Ascending aorta (tissue), 2 donors: ENCODE measurements at regions not wholly inside any gene's neighbourhood (a gene's known extent, or its start where the extent isn't known, plus 50 kb on each side); places are given as distances from the start of the nearest gene placed in this dataset.

Source experiments
- DNase-seq, 2 donors: peaks; one replicate each; pipeline ENCODE4 v3.0.0-alpha.2; 2019; ENCODE audit warnings: low spot score in 2 of 2
- H3K27ac ChIP-seq, 2 donors: fragments of 200-600 bp; sonication (generic); one replicate each; pipeline ENCODE4 v1.5.1; 2016 to 2017; ENCODE audit warnings: mild to moderate bottlenecking in 1 of 2
- H3K27me3 ChIP-seq: fragments of 200-600 bp; sonication (generic); one replicate; pipeline ENCODE4 v1.5.1; 2017
- H3K36me3 ChIP-seq, 2 donors: fragments of 200-600 bp; sonication (generic); one replicate each; pipeline ENCODE4 v1.5.1; 2016
- H3K4me1 ChIP-seq, 2 donors: fragments of 200-600 bp; sonication (generic); one replicate each; pipeline ENCODE4 v1.5.1; 2016 to 2017; ENCODE audit warnings: mild to moderate bottlenecking in 1 of 2
- H3K4me3 ChIP-seq, 2 donors: fragments of 200-600 bp; sonication (generic); one replicate each; pipeline ENCODE4 v1.5.1; 2016 to 2017; ENCODE audit warnings: mild to moderate bottlenecking in 1 of 2
- H3K9me3 ChIP-seq, 2 donors: fragments of 200-600 bp; sonication (generic); one replicate each; pipeline ENCODE4 v1.5.1; 2016
- intact Hi-C: fragments of 100-400 bp; cut with DNase I; formaldehyde crosslinking; loops from one replicate; pipeline ENCODE4 v1.15.1; 2023
- TF ChIP-seq, protein P1 (sequence below), 3 experiments: fragments of 200-600 bp in 2 of 3; fragments of 450-650 bp in 1 of 3; sonication (generic) in 2 of 3; IDR thresholded peaks; one replicate each; pipeline ENCODE4 v1.5.1; 2016 to 2019; ENCODE audit warnings: antibody characterized with exemption in 3 of 3, mild to moderate bottlenecking in 1 of 3, moderate library complexity in 1 of 3

- no peaks in the 10 kb centered on the region for H3K4me1 ChIP-seq
- DNase-seq, result no peak
- intact Hi-C loops, result no loop called here
- H3K36me3 ChIP-seq, result no peaks in the 10 kb centered on the region
- TF ChIP-seq, protein P1, sequence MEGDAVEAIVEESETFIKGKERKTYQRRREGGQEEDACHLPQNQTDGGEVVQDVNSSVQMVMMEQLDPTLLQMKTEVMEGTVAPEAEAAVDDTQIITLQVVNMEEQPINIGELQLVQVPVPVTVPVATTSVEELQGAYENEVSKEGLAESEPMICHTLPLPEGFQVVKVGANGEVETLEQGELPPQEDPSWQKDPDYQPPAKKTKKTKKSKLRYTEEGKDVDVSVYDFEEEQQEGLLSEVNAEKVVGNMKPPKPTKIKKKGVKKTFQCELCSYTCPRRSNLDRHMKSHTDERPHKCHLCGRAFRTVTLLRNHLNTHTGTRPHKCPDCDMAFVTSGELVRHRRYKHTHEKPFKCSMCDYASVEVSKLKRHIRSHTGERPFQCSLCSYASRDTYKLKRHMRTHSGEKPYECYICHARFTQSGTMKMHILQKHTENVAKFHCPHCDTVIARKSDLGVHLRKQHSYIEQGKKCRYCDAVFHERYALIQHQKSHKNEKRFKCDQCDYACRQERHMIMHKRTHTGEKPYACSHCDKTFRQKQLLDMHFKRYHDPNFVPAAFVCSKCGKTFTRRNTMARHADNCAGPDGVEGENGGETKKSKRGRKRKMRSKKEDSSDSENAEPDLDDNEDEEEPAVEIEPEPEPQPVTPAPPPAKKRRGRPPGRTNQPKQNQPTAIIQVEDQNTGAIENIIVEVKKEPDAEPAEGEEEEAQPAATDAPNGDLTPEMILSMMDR (IDR thresholded peaks at IDR 0.05), result no peak
- no peak overlapping the region for H3K4me3 ChIP-seq
- H3K27me3 ChIP-seq, result no peaks in the 10 kb centered on the region
- H3K27ac ChIP-seq, result no peak overlapping the region
- H3K9me3 ChIP-seq, result no peaks in the 10 kb centered on the region
Observed at GRCh38 chr4:189177130-189177529, 763.5 kb upstream of the FRG1 start.

DNA sequence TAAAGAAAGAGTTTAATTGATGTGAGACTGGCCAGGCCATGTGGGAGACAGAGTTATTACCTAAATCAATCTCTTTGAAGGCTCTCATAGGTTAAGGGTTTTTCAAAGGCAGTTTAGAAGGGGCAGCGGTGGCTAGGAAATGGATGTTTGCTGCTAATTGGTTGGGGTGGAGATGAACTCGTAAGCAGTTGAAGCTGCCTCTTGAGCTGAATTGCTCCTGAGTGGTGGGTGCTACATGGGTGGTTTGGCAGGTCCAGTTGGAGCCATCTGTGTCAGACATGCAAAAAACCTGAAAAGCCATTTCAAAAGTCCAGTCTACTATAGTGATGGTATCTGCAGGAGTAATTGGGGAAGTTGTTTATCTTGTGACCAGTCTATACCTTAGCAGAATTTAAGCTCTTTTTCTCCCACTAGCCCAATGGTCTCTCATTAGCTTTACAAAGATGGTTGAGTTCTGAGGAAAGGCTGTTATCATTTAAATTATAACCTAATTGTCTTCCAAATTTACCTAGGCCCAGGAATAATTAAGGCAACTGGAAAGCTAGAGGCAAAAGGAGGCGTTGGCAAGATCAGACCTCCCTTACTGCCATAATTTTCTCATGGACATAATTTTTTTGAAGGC, 762.4 kb upstream of the FRG1 start:
- Histone ChIP-seq H3K36me3 (no peaks in the 10 kb centered on the region), H3K27ac (no peak overlapping the region), H3K27me3 (no peaks in the 10 kb centered on the region), H3K9me3 (no peaks in the 10 kb centered on the region), H3K4me3 (no peak overlapping the region), H3K4me1 (no peaks in the 10 kb centered on the region)
- TF ChIP-seq, protein P1 (IDR thresholded peaks at IDR 0.05), result no peak
- intact Hi-C loops, result no loop called here
- no peak for DNase-seq

GRCh38 chr4:189185810-189186432, 754.8 kb upstream of the FRG1 start:
- H3K4me1 ChIP-seq, result no peaks in the 10 kb centered on the region
- intact Hi-C loops, result no loop called here
- H3K27me3 ChIP-seq, result no peaks in the 10 kb centered on the region
- TF ChIP-seq, protein P1 (IDR thresholded peaks at IDR 0.05), result no peak
- H3K36me3 ChIP-seq, result no peaks in the 10 kb centered on the region
- no peak overlapping the region for H3K27ac ChIP-seq
- no peak for DNase-seq
- H3K9me3 ChIP-seq, result no peaks in the 10 kb centered on the region
- no peak overlapping the region for H3K4me3 ChIP-seq

DNA sequence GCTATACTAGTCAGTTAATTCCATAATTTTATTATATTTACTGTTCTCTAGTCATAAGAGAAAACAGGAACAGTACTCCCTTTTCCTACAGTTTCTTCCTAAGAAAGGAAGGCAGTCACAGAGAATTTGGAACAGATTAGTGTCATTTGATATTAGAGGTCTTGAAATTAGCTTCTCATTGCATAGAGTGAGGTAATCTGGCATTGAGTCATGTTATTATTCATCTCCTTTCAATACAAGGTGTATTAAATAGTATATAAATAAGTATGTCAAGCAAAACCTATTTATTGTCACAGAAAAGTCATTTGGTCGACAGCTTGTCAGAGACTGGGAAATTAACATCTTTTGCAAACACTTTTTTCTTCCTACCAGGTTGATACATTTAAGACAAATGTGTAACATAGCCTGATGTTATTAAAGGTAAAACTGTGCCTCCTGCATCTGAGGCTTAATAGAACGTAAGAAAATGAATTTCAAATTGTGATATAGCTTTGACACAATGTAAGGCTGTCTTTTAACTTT, 753.1 kb upstream of the FRG1 start:
- DNase-seq, result no peak
- Histone ChIP-seq H3K4me3 (no peak overlapping the region), H3K27me3 (no peaks in the 10 kb centered on the region), H3K36me3 (no peaks in the 10 kb centered on the region), H3K9me3 (no peaks in the 10 kb centered on the region), H3K4me1 (no peaks in the 10 kb centered on the region), H3K27ac (no peak overlapping the region)
- intact Hi-C loops, result no loop called here
- TF ChIP-seq, protein P1 (IDR thresholded peaks at IDR 0.05), result no peak

GRCh38 chr4:189198624-189199023, 742.0 kb upstream of the FRG1 start:
- Histone ChIP-seq H3K4me3 (no peak overlapping the region), H3K27ac (no peak overlapping the region), H3K27me3 (no peaks in the 10 kb centered on the region), H3K9me3 (no peaks in the 10 kb centered on the region), H3K36me3 (no peaks in the 10 kb centered on the region), H3K4me1 (peaks cover 0 to 4% of the 10 kb centered on the region in 2 donors)
- no peak for DNase-seq
- intact Hi-C loops, result no loop called here
- TF ChIP-seq, protein P1 (IDR thresholded peaks at IDR 0.05), result no peak
